DOHH2 (cell line): ENCODE measurements at regions not wholly inside any gene's neighbourhood (a gene's known extent, or its start where the extent isn't known, plus 50 kb on each side); places are given as distances from the start of the nearest gene placed in this dataset.

Experiments
- H3F3A ChIP-seq: fragments of 200-600 bp; sonication (generic), shearing (Covaris generic); 2 replicates; pipeline ENCODE4 v1.6.0; 2016; ENCODE audit warnings: antibody characterized with exemption, mild to moderate bottlenecking; ENCODE audit not compliant: control insufficient read depth, insufficient read depth
- H3K27ac ChIP-seq: fragments of 200-600 bp; sonication (generic); 2 replicates; pipeline ENCODE4 v1.5.1; 2014; ENCODE audit warnings: low read depth, mild to moderate bottlenecking, low read length, moderate library complexity
- H3K27me3 ChIP-seq: fragments of 200-600 bp; sonication (generic); 2 replicates; pipeline ENCODE4 v1.6.1; 2014; ENCODE audit warnings: mild to moderate bottlenecking, low read length, mixed read lengths; ENCODE audit not compliant: control insufficient read depth
- H3K36me3 ChIP-seq: fragments of 200-600 bp; sonication (generic); 2 replicates; pipeline ENCODE4 v1.6.1; 2014; ENCODE audit warnings: mild to moderate bottlenecking, low read length, moderate library complexity, mixed read lengths; ENCODE audit not compliant: control insufficient read depth
- H3K4me1 ChIP-seq: fragments of 200-600 bp; sonication (generic); 2 replicates; pipeline ENCODE4 v1.6.1; 2014; ENCODE audit warnings: mild to moderate bottlenecking, low read length, mixed read lengths; ENCODE audit not compliant: control insufficient read depth
- H3K4me2 ChIP-seq: fragments of 200-600 bp; sonication (generic); 2 replicates; pipeline ENCODE4 v1.6.0; 2014; ENCODE audit warnings: mild to moderate bottlenecking, low read length, moderate library complexity
- H3K4me3 ChIP-seq: fragments of 200-600 bp; sonication (generic); 2 replicates; pipeline ENCODE4 v1.5.1; 2014; ENCODE audit warnings: mild to moderate bottlenecking, low read length, mixed read lengths
- H3K79me2 ChIP-seq: fragments of 200-600 bp; sonication (generic); 2 replicates; pipeline ENCODE4 v1.6.1; 2014; ENCODE audit warnings: mild to moderate bottlenecking, low read length, mixed read lengths; ENCODE audit not compliant: control insufficient read depth
- H3K9me2 ChIP-seq: fragments of 200-600 bp; sonication (generic); replicated peaks from 2 replicates; pipeline ENCODE4 v1.6.1; 2014; ENCODE audit warnings: mild to moderate bottlenecking, low read length, mixed read lengths; ENCODE audit not compliant: control insufficient read depth
- H3K9me3 ChIP-seq: fragments of 200-600 bp; sonication (generic); 2 replicates; pipeline ENCODE4 v1.6.1; 2014; ENCODE audit warnings: antibody characterized with exemption, low read length, mixed read lengths; ENCODE audit not compliant: control insufficient read depth, insufficient read depth
- H4K20me1 ChIP-seq: fragments of 200-600 bp; sonication (generic); 2 replicates; pipeline ENCODE4 v1.6.0; 2014; ENCODE audit warnings: low read depth, mild to moderate bottlenecking, antibody characterized with exemption, low read length, moderate library complexity; ENCODE audit not compliant: control insufficient read depth, insufficient read depth
- EZH2phosphoT487 ChIP-seq: fragments of 200-600 bp; sonication (generic); IDR thresholded peaks from 2 replicates; pipeline ENCODE4 v1.6.1; 2017; ENCODE audit warnings: borderline replicate concordance, mild to moderate bottlenecking, antibody characterized with exemption, low read length, moderate library complexity, mixed read lengths
- TF ChIP-seq, protein P1 (sequence below): fragments of 200-600 bp; sonication (generic); IDR thresholded peaks from one replicate; pipeline ENCODE4 v1.5.1; 2014; ENCODE audit warnings: antibody characterized with exemption, mild to moderate bottlenecking, low read depth, low read length; ENCODE audit not compliant: poor library complexity, severe bottlenecking

DNA sequence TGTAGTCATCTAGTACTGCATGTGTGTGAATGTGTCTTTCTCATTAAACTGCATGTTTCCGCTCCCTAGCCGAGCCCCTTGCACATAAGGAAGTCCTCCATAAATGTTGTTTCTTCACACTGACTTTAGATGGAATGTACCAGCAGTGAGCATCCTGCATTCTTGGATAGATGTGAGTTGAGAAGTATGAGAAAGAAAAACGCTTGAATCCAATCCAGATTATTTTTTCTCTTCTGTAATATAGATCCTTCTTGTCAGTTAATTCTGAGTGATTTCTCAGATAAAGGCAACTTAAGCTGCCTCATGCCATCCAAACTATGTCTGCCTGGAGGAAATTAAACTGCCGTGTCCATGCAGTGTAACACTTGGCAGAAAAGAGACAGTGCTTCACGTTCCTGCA lies 268.1 kb upstream of the ISX start:
- Histone ChIP-seq H3K79me2 (no peaks in the 10 kb centered on the region), H3K9me2 (no peaks in the 10 kb centered on the region), H3K27ac (no peak overlapping the region), H4K20me1 (no peaks in the 10 kb centered on the region), H3K4me2 (no peak overlapping the region), H3K27me3 (no peaks in the 10 kb centered on the region), H3K4me1 (no peaks in the 10 kb centered on the region), H3K4me3 (no peak overlapping the region), H3K9me3 (no peaks in the 10 kb centered on the region), H3K36me3 (no peaks in the 10 kb centered on the region), H3F3A (no peaks in the 10 kb centered on the region)
- TF ChIP-seq EZH2phosphoT487 = no peak
- TF ChIP-seq, protein P1, sequence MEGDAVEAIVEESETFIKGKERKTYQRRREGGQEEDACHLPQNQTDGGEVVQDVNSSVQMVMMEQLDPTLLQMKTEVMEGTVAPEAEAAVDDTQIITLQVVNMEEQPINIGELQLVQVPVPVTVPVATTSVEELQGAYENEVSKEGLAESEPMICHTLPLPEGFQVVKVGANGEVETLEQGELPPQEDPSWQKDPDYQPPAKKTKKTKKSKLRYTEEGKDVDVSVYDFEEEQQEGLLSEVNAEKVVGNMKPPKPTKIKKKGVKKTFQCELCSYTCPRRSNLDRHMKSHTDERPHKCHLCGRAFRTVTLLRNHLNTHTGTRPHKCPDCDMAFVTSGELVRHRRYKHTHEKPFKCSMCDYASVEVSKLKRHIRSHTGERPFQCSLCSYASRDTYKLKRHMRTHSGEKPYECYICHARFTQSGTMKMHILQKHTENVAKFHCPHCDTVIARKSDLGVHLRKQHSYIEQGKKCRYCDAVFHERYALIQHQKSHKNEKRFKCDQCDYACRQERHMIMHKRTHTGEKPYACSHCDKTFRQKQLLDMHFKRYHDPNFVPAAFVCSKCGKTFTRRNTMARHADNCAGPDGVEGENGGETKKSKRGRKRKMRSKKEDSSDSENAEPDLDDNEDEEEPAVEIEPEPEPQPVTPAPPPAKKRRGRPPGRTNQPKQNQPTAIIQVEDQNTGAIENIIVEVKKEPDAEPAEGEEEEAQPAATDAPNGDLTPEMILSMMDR = no peak

DNA sequence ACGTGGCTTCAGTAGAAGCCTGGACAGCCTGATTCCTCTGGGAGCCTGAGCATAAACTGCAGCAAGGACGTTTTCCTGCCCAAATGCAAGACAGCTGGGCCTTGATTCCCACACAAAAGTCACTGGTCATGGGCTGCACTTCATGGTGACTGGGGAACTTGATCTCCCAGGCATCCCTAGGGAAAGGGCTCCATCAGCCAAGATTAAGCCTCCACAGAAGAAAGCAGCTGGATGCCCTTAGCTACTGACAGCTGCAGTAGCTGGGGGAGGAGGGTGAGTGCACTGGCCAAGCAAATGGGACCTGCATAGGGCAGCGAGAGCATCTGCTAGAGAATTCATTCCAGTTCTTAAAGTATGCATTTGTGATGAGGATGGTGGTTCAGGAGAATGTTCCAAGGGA lies 267.4 kb upstream of the ISX start:
- Histone ChIP-seq H3K27ac (no peak overlapping the region), H3K27me3 (no peaks in the 10 kb centered on the region), H3K9me3 (no peaks in the 10 kb centered on the region), H3K36me3 (no peaks in the 10 kb centered on the region), H3K4me2 (no peak overlapping the region), H3F3A (no peaks in the 10 kb centered on the region), H3K4me3 (no peak overlapping the region), H3K4me1 (no peaks in the 10 kb centered on the region), H4K20me1 (no peaks in the 10 kb centered on the region), H3K9me2 (no peaks in the 10 kb centered on the region), H3K79me2 (no peaks in the 10 kb centered on the region)
- no peak for TF ChIP-seq EZH2phosphoT487
- TF ChIP-seq, protein P1 = no peak

DNA sequence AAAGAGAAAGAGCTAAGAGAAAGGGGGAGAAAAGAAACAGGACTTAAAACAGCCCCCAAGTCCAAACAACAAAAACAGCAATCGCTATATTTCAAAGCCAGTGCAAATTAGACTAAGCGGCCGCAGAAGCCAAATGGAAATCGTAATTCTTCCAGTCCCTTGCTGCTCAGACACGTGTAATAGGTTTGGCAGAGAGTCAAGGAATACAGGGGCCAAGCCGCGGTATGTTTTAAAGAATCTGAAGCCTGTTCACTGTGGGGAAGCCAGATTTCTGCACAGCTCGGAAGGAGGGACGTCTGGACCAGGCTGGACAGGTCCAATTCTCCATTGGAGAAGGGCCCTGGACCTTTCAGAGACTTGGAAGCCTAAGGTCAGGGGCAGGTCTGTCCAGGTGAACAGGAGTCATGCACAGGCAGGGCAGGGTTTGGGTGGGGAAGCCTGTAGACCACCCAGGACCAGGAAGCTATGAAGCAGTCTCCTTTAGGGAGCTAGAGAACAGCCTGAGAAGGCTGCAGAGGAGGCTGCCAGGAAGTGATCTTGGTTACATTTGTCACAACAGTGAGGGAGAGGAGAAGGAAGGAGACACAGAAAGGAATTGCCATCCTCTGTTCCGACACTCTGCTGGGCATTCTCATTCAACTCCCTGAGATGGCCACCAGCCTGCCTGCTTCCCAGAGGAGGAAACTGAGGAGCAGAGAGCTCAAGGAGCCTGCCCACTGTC lies 265.5 kb upstream of the ISX start:
- H3K27ac ChIP-seq = no peak overlapping the region
- H3K9me3 ChIP-seq = no peaks in the 10 kb centered on the region
- H3K36me3 ChIP-seq = no peaks in the 10 kb centered on the region
- no peaks in the 10 kb centered on the region for H3K9me2 ChIP-seq
- H3F3A ChIP-seq = no peaks in the 10 kb centered on the region
- H4K20me1 ChIP-seq = no peaks in the 10 kb centered on the region
- no peaks in the 10 kb centered on the region for H3K4me1 ChIP-seq
- no peak for TF ChIP-seq EZH2phosphoT487
- TF ChIP-seq, protein P1 = no peak
- H3K27me3 ChIP-seq = no peaks in the 10 kb centered on the region
- H3K4me3 ChIP-seq = no peak overlapping the region
- H3K4me2 ChIP-seq = no peak overlapping the region
- H3K79me2 ChIP-seq = no peaks in the 10 kb centered on the region
